NCI-H460 (cell line): ENCODE measurements at regions not wholly inside any gene's neighbourhood (a gene's known extent, or its start where the extent isn't known, plus 50 kb on each side); places are given as distances from the start of the nearest gene placed in this dataset.

ENCODE experiments used
- DNase-seq: peaks from one replicate; pipeline ENCODE4 v3.0.0-alpha.2; 2016; ENCODE audit warnings: low read depth; ENCODE audit errors: extremely low read depth

DNA sequence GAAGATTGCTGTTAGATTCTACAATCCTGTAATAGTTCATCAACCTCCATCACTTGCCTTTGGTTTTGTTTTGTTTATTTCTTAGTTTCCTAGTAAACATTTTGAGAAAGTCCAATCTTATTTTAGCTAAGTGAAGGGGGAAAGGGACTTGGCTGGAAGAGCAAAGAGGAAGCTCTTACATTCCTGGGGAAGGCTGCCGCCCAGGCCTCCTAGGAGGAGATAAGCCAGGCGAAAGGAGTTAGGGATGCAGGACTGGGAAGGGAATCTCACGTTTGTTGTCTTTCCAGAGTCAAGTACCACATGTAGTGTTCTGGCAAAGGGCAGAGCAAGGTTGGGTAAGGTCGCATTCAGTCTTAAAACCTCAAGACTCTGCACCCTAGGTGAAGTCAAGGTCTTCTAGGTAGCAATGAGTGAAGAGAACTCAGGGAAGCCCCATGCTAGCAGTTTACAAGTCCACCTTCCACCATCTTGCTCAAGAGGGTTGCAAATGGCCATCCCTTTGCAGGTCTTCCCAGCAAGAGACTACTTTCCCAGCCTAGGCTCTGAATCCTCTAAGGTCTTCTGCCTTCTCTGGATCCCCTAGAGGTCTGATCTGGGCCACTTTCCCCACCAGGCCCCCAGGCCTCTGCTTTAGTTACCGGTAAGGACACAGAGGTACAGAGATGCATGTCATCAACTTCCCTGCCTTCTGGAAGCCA lies 320.7 kb downstream of the CYP26B1 start:
- no peak for DNase-seq

DNA sequence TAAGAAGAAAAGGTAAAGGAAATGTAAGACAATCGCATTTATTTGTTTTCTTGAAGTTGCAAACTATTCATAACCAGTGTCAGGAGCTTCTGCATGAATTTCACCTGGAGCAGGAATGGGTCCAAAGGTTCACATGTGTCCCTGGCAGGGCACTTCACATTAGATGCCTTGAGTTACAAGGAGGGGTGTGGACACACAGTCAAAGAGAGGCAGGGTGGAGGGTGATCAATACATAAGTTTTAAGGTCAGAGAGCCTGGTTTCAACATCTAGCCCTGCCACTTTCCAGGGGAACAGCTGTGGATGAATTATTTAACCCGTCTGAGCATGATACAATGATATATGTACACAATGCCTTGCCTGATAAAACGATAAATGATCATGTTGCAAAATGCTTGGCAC lies 321.4 kb downstream of the CYP26B1 start:
- no peak for DNase-seq

DNA sequence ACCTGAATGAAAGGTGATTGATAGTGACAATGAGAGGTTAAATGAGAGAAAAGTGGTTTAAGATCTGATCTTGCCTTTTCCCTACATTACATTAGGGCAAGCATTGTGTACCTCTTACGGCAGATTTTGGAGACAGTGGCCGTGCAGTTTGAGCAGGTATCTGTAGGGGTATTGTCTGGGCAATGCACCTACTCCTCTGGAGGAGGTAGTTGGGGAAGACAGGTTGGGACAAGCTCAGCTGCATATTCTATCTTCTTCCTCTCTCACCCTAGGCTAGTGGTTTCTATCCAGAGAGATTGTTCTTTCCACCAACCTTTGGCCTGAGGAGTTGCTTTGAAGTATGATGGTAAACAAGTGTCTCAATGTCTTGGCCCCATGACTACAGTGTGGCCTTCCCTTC lies 323.2 kb downstream of the CYP26B1 start:
- no peak for DNase-seq

DNA sequence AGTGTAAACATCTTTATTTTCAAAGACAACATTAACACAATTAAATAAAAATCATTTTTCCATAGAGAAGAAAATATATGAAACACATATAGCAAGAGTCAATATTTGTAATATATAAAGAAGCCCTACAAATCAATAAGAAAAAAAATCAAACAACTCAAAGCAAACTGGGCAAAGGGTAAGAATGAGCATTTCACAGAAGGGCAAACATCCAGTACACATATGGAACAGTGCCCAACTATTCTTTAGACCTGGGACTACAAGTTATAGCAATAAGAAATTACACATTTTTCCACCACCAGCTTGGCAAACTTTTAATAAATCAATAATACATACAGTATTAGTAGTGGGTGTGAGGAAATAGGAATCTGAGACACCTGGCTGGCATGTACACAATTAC lies 324.1 kb downstream of the CYP26B1 start:
- no peak for DNase-seq

DNA sequence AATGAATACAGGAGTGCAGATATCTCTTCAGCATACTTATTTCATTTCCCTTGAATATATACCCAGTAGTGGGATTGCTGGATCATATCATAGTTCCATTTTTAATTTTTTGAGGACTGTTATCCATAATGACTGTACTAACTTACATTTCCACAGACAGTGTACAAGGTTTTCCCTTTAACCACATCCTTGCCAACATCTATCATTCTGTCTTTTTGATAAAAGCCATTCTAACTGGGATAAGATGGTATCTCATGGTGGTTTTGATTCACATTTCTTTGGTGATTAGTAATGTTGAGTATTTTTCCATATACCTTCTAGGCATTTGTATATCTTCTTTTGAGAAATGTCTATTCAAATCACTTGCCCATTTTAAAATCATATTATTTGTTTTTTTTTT lies 325.2 kb downstream of the CYP26B1 start:
- no peak for DNase-seq

DNA sequence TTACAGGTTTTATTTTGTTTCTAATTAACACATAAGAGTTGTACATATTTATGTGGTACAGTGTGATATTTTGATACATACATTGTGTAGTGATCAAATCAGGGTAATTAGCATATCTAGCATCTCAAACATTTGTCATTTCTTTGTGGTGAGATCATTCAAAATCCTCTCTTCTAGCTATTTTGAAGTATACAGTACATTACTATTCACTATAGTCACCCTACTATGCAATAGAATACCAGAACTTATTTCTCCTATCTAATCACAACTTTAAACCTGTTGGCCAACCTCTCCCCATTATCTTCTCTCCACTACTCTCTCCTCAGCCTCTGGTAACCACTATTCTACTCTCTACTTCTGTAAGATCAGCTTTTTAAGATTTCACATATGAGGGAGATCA lies 325.8 kb downstream of the CYP26B1 start:
- no peak for DNase-seq

DNA sequence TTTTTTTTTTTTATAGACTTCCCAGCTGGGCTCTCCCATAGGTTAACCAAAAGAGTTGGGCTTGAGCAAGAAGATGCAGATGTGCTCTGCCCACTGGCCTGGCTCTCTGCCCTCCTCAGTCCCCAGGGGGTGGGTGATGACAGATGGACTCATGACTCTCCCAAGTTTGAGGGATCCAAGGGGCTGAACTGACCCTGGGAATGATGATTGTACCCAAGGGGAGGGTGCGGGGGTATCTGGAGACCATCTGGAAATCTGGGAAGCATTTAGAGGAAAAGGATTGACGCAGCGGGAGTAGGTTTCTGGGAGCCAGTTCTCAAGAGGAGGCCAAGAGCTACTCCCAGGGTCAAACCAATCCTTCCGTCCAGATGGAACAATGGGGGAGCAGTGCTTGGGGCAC lies 330.8 kb downstream of the CYP26B1 start:
- no peak for DNase-seq

DNA sequence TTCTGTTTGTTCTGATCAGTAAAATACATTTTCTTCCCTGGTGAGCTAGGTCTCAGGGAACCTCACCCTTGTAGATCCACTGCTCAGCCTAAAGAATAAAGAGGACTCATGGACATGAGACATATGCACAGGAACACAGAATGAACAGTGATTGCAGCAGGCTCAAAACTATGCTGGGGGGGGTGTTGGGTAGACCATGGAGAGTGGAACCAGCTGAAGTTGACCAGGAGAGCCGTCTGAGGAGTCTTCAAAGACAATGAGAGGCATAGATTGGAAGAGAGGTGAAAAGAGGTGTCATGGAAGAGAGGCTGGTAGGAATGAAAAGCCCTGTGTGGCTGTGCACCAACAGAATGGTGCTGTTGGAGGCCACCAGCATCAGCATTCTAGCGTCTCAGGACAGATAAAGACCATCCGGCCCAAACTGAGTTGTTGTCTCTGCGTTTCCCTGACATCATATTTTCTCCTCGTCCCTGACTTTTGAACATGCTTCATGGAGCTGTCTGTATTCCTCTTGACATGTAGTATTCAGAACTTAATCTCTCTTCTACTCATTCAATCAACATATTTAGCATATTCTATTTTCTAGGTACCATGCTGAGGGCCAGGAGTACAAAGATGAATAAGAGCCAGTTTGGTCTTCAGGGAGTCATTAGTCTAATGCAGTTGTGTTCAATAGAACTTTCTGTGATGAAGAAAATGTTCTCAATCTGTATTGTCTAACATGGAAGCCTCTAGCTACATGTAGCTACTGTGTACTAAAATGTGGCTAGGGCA lies 331.8 kb downstream of the CYP26B1 start:
- no peak for DNase-seq

DNA sequence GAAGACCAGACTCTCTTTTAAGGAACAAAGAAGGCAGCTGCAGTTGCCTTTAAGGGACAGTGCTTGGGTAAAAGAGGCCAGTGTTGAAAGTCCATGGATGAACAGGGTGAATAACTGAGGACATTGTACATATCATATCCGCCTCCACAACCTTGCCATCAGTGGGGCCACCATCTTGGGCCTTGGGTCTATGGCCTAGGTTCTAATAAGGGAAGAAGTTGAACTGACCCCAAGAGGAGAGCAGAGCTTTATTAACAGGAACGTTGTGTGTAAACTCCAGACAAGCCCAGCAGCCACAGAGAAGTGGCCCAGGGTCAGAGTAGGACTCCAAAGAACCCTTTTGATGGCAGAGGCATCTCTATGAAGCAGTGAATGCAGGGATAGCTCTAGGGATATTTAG lies 332.8 kb downstream of the CYP26B1 start:
- no peak for DNase-seq

DNA sequence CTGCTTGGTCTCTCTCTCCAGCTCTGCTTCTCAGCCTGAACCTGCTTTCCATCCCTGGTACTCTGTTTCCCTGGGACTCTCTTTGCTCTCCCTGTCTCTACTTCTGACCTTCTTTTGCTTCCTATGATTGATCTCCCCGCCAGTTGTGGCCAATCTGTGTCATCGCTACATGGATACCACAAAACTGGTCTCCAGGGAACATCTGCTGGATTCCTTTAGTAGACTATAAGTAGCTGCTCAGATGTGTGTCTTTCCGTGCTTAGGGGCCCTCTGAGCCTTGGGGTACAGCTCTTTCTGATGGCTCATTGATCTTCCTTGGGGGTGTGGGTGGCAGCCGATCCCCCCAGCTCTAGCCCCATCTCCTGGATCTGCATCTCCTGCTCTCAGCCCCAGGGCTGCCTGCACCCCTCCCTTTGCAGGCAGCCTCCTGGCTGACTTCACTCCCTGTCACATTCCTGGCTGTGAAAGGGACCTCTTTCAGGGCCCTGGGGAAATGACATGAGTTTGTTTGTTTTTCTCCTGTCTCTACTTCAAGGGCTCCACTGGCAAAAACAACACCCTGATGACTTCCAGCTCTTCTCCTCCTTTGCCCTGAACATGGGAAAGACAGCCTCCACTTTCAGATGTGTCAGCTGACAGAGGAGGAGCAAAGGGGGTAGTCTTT lies 333.7 kb downstream of the CYP26B1 start:
- DNase-seq = no peak

DNA sequence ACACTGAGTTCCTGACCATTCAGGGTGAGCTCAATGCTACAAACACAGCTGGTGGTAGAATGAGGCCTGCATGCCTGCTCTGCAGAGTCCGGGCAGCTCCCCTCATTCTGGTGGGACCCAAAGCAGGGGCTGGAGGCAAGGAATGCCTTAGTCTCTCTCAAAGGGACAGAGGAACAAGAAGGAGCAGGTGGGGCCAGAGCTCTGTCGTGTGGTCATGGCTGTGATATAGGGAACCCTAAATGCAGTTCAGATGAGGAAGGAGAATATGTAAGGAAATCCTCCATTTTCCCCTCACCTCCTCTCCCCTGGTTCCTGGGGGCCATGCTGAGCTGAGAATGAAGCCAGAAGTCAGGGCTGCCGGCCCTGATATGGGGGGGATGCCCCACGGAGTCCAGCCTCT lies 334.3 kb downstream of the CYP26B1 start:
- DNase-seq = no peak

DNA sequence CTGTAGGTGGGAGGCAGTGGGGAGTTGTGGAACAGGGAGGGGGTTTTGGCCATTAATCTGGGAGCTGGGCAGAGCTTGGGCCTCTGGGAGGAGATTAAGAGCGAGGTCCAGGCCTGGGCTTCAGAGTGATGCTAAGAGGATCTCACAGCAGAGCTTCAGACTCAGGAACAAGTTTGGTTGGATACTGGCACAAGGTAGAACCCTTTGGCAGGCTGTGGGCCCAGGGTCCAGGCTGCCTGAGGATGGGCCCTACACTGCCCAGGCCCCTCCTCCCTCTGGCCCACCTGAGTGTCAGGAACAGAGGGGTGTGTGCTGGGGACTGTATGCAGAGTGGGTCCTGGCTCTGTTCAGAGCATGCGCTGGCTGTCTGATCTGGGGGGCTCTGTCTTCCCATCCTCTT lies 334.9 kb downstream of the CYP26B1 start:
- no peak for DNase-seq

DNA sequence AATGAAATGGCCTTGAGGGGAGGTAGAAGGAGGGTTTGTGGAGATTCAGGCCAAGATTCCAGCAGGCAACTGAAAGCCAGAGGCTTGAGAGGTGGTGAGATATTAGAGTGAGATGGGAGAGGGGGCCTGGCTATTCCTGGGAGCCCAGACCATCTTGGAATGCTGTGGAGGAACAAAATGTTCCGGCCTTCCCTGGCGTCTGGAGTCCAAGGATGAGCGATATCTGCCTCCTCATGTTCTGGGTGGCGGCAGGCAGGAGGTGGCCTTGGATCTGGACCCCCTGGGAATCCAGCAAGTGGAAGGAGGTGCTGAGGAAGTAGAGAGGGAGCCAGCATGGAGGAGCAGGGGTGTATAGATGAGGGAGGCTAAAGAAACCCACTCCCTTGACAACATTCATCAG lies 335.9 kb downstream of the CYP26B1 start:
- DNase-seq = no peak

DNA sequence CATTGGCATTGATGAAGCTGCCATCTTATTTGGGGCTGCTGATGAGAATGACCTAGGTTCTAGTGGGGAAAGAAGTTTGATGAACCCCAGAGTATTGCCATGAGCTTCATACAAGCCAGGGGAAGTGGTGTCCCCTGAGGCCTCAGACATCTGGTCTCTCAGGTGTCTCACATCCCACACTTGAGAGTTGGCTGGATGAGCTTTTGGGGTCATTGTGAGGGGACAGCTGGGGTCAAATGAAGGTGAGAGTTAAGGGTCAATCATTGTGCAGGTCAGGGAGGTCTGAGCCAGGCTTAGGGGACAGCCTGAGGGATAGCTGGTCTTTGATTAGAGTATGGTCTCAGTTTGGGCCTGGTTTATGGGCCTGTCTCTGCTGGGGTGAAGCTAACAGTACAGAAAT lies 336.5 kb downstream of the CYP26B1 start:
- DNase-seq = no peak

DNA sequence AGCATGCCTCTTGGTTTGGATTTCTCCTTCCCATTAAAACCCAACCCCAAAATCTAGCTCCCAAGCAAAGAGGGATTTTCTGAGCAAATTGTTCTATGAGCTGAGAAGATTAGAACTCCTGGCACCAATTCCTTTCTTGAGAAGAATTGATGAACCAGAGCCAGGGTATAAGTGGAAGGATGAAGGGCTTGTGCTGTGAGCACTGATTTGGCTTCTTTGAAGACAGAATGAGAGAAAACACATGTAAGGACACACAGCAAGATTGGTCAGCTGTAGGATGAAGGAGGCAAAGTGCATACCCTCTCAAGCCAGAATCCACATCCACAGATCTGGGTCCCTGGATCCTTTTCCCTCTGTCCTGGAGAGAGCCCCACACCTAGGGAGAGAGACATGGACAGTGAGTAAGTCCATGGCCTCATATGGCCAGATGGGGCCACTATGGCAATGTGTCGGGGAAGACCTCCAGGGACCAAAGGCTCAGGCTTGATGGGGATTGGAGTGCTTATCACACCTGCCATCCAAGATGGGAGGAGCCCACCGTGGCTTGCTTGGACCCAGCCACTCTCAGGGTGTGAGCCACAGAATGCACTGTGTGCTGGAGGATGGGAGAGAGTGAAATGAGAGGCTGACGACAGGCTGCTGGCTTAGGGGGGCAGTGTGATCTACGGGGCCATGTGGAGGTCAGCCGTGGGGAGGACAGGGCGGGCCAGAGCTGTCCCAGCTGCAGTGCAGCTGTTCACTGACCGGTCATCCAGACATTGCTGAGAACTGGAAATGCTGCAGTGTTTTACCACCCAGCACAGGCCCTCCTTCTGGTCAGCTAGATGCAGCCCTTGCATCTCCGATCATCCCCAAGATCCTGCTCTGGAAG lies 339.8 kb downstream of the CYP26B1 start:
- no peak for DNase-seq

DNA sequence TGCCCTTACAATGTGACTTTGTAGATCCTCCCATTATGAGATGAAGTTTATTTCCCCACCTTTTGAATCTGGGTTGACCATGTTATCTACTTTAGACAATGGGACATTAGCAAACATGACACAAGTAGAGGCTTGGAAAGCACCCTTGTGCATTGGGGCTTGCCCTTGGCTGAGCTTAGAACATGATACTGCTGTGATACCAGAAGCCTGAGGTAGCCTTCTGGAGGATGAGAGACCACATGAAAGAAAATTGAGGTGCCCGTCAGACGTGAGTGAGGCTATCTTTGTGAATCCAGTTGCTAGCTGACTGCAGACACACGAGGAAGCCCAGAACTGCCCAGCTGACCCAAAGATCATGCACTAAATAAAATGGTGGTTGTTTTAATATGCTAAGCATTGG lies 341.2 kb downstream of the CYP26B1 start:
- no peak for DNase-seq

DNA sequence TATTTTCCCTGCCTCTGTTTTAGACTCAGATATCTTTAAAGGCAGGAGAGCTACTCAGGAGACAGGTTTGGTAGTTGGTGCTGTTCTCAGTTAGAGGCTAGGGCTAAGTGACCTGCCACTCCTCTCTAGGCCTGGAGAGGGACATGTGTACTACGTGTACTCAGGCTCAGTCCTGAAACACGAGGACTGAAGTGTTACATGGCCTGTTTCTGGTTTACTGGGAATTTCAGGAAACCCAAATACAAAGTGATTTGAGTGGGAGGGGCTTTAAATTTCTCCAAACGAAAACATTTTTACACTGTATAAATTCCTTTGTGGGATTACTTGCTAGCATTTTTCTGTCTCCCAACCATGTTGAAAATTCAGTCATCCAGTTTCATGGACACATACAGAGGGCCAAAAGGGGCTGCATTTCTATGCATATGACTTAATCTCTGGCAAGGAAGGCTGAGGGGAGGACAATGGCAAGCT lies 343.3 kb downstream of the CYP26B1 start:
- DNase-seq = no peak

DNA sequence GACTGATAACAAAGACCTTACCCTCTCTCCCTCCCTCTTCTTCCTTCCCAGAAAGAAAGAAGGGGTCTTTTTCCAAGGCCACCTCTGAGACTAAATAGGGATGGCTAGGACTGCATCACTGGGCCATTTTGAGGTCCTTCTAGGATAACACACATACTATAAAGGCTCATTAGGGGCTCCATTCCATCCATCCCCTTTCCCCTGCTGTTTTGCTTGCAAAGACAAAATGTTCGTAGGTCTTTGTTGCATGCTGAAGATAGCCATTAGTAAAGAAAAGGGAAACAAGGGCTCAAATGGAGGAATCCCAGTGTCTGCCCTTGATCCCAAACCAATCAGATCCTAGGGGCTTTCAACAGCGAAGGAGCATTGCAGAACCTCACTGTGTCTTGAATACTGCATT lies 344.3 kb downstream of the CYP26B1 start:
- no peak for DNase-seq

DNA sequence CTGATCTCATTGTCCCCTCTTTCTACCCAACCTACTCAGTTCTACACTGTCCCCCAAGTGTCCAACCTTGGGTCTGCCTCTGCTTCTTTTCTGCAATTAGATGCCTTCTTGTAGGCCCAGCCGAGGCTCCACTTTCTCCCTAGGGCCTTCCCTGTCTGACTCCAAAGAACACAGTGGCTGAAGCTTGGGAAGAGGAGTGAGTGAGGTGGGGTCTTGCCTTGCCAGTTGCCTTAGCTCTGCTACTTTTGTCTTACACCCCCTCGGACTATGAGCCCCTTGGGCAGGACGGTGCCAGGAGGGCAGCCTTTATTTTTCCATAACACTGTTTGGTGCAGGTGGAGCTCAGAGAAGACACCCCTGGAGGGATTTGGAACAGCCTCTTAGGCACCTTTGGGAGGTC lies 345.1 kb downstream of the CYP26B1 start:
- DNase-seq = no peak

DNA sequence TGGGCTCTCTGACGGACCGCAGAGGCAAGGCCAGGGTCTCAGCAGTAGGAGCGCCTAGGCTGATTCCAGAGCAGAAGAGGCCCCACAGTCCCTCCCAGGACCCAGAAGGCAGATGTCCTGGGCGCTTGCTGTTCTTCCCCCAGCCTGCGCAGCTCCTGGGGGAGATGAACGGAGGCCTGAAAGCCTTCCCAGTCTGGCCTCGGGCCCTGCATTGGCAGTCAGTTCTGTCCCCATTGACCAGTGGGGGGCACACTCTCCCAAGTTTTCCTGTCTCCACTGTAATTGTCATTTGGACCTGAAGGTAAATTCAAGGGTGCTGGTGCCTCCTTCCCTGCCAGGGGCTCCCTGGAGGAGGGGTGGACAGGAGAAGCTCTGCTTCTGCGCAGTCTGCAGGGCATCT lies 345.7 kb downstream of the CYP26B1 start:
- no peak for DNase-seq

DNA sequence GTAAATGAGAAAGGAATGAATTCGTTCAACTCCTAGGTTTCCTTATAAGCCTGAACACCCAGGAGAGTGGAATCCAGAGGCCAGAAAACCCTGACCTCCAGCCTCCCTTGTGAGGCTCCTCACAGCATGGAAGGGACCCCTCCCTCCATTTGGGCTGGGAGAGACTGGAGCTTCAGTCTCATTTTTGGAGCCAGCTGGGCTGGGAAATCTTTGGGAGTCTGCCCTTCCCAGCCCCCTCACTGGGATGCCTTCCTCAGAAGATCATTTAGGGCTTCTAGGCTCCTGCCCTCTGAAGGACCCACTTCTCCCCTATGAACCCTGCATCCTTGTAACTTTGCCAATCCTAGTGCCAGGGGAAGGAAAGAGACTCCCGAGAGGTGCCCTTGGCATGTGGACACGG lies 346.1 kb downstream of the CYP26B1 start:
- no peak for DNase-seq
